ENCODE measurements at regions not wholly inside any gene's neighbourhood (a gene's known extent, or its start where the extent isn't known, plus 50 kb on each side); places are given as distances from the start of the nearest gene placed in this dataset.
"Not testable (repeated sequence)": the region's sequence is repeated elsewhere in the genome, so short reads cannot be mapped to it uniquely, and the experiment has no call there.

DNA sequence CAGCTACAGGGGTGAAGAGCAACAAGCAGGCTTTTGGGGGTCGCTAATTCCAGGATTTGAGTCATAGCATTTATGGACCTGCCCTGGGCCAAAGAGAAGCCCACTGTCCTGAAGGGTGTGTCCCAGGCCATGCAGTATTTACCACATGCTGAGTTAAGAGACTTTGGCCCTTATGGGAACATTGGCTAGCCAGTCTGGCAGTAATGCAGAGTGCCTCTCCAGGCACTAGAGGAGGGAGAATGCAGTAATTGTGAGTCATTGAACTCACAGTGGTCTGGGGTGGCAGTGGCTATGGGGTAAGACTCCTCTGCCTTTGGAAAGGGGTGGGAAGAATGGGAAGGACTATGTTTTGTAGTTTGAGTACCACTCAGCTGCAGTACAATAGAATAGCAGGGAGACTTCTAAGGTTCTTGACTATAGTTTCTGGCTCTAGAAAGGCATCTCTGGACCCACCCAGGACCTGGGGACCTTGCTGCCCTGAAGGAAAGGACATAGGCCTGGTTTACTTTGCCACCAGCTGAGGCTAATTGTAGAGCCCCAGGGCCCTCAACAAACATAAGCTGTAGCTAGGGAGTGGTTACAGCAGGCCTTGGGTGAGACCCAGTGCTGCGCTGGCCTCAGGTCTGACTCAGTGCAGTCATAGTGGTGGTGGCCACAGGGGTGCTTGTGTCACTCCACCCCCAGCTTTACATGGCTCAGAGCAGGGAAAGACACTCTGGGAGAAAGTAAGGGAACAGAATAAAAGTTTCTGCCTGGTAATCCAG is 520.9 kb downstream of the HTR1B start:
- Mint-ChIP-seq H3K9me3 (peaks cover 12% of the 10 kb centered on the region), H3K27ac (no peak overlapping the region), H3K36me3 (ENCODE audit: low read depth) (no peaks in the 10 kb centered on the region), H3K4me3 (no peak overlapping the region), H3K27me3 (no peaks in the 10 kb centered on the region), H3K4me1 (ENCODE audit: low read depth) (no peaks in the 10 kb centered on the region)
- ATAC-seq (ENCODE audit: poor library complexity) (no peak), DNase-seq (no peak)
- peaks cover 4 to 9% of the 10 kb centered on the region in 2 experiments for H3K9me3 ChIP-seq (ENCODE audit: control insufficient read depth in 1 of 2, insufficient read depth in 1 of 2, low read length in 2 of 2)
- ChIA-PET POLR2A (no interaction called here), CTCF (no interaction called here)
- H3K27me3 ChIP-seq (ENCODE audit: control insufficient read depth in 1 of 2, insufficient read depth in 2 of 2, low read length in 2 of 2) = no peaks in the 10 kb centered on the region
- no peaks in the 10 kb centered on the region for H3K4me1 ChIP-seq (ENCODE audit: insufficient read depth, low read length)
- intact Hi-C loops (cut with DNase I, micrococcal nuclease) = no loop called here
- H3K27ac ChIP-seq (ENCODE audit: low read depth in 1 of 2, low read length in 2 of 2) = no peak overlapping the region
- H3K4me3 ChIP-seq (ENCODE audit: low read length) = no peak overlapping the region
- TF ChIP-seq, protein P1, sequence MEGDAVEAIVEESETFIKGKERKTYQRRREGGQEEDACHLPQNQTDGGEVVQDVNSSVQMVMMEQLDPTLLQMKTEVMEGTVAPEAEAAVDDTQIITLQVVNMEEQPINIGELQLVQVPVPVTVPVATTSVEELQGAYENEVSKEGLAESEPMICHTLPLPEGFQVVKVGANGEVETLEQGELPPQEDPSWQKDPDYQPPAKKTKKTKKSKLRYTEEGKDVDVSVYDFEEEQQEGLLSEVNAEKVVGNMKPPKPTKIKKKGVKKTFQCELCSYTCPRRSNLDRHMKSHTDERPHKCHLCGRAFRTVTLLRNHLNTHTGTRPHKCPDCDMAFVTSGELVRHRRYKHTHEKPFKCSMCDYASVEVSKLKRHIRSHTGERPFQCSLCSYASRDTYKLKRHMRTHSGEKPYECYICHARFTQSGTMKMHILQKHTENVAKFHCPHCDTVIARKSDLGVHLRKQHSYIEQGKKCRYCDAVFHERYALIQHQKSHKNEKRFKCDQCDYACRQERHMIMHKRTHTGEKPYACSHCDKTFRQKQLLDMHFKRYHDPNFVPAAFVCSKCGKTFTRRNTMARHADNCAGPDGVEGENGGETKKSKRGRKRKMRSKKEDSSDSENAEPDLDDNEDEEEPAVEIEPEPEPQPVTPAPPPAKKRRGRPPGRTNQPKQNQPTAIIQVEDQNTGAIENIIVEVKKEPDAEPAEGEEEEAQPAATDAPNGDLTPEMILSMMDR (IDR thresholded peaks at IDR 0.05) = no peak
- H3K36me3 ChIP-seq (ENCODE audit: insufficient read depth, low read length) = no peaks in the 10 kb centered on the region

GRCh38 chr6:76940191-76940590 is 523.1 kb downstream of the HTR1B start:
- no peaks in the 10 kb centered on the region for H3K27me3 Mint-ChIP-seq
- POLR2A ChIA-PET = no interaction called here
- H3K4me3 ChIP-seq (ENCODE audit: low read length) = no peak overlapping the region
- H3K4me1 ChIP-seq (ENCODE audit: insufficient read depth, low read length) = no peaks in the 10 kb centered on the region
- H3K4me3 Mint-ChIP-seq = no peak overlapping the region
- H3K27me3 ChIP-seq (ENCODE audit: control insufficient read depth in 1 of 2, insufficient read depth in 2 of 2, low read length in 2 of 2) = no peaks in the 10 kb centered on the region
- TF ChIP-seq, protein P1 (IDR thresholded peaks at IDR 0.05) = no peak
- no peak overlapping the region for H3K27ac Mint-ChIP-seq
- no peaks in the 10 kb centered on the region for H3K36me3 Mint-ChIP-seq (ENCODE audit: low read depth)
- DNase-seq = no peak
- CTCF ChIA-PET = no interaction called here
- H3K9me3 ChIP-seq (ENCODE audit: control insufficient read depth in 1 of 2, insufficient read depth in 1 of 2, low read length in 2 of 2) = peaks cover 4 to 9% of the 10 kb centered on the region in 2 experiments
- no peaks in the 10 kb centered on the region for H3K4me1 Mint-ChIP-seq (ENCODE audit: low read depth)
- H3K9me3 Mint-ChIP-seq = peaks cover 6% of the 10 kb centered on the region
- H3K36me3 ChIP-seq (ENCODE audit: insufficient read depth, low read length) = no peaks in the 10 kb centered on the region
- intact Hi-C loops (cut with DNase I, micrococcal nuclease) = no loop called here
- no peak for ATAC-seq (ENCODE audit: poor library complexity)
- H3K27ac ChIP-seq (ENCODE audit: low read depth in 1 of 2, low read length in 2 of 2) = no peak overlapping the region

- H3K36me3 Mint-ChIP-seq (ENCODE audit: low read depth) = no peaks in the 10 kb centered on the region
- POLR2A ChIA-PET = no interaction called here
- no peak overlapping the region for H3K27ac ChIP-seq (ENCODE audit: low read depth in 1 of 2, low read length in 2 of 2)
- H3K4me3 ChIP-seq (ENCODE audit: low read length) = no peak overlapping the region
- H3K27me3 ChIP-seq (ENCODE audit: control insufficient read depth in 1 of 2, insufficient read depth in 2 of 2, low read length in 2 of 2) = no peaks in the 10 kb centered on the region
- peaks cover 5% of the 10 kb centered on the region for H3K9me3 Mint-ChIP-seq
- intact Hi-C loops (cut with DNase I, micrococcal nuclease) = no loop called here
- H3K4me1 Mint-ChIP-seq (ENCODE audit: low read depth) = no peaks in the 10 kb centered on the region
- no peak overlapping the region for H3K4me3 Mint-ChIP-seq
- H3K4me1 ChIP-seq (ENCODE audit: insufficient read depth, low read length) = no peaks in the 10 kb centered on the region
- no peak for ATAC-seq (ENCODE audit: poor library complexity)
- no peak overlapping the region for H3K27ac Mint-ChIP-seq
- DNase-seq = no peak
- TF ChIP-seq, protein P1 (IDR thresholded peaks at IDR 0.05) = no peak
- peaks cover 0 to 3% of the 10 kb centered on the region in 2 experiments for H3K9me3 ChIP-seq (ENCODE audit: control insufficient read depth in 1 of 2, insufficient read depth in 1 of 2, low read length in 2 of 2)
- H3K36me3 ChIP-seq (ENCODE audit: insufficient read depth, low read length) = no peaks in the 10 kb centered on the region
- CTCF ChIA-PET = no interaction called here
- no peaks in the 10 kb centered on the region for H3K27me3 Mint-ChIP-seq
Observed at GRCh38 chr6:76914737-76915136, 548.6 kb downstream of the HTR1B start.

DNA sequence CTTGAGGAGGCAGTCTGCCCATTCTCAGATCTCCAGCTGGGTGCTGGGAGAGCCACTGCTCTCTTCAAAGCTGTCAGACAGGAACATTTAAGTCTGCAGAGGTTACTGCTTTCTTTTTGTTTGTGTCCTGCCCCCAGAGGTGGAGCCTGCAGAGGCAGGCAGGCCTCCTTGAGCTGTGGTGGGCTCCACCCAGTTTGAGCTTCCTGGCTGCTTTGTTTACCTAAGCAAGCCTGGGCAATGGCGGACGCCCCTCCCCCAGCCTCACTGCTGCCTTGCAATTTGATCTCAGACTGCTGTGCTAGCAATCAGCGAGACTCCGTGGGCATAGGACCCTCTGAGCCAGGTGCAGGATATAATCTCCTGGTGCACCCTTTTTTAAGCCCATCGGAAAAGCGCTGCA is 557.8 kb downstream of the HTR1B start:
- H3K27ac ChIP-seq (ENCODE audit: low read depth in 1 of 2, low read length in 2 of 2); intact Hi-C loops (cut with DNase I, micrococcal nuclease); DNase-seq; H3K4me3 ChIP-seq (ENCODE audit: low read length); ATAC-seq (ENCODE audit: poor library complexity); H3K4me3 Mint-ChIP-seq; H3K27ac Mint-ChIP-seq; H3K4me1 Mint-ChIP-seq (ENCODE audit: low read depth); H3K4me1 ChIP-seq (ENCODE audit: insufficient read depth, low read length); H3K27me3 Mint-ChIP-seq; H3K36me3 ChIP-seq (ENCODE audit: insufficient read depth, low read length); H3K9me3 Mint-ChIP-seq; H3K36me3 Mint-ChIP-seq (ENCODE audit: low read depth); POLR2A ChIA-PET; H3K9me3 ChIP-seq (ENCODE audit: control insufficient read depth in 1 of 2, insufficient read depth in 1 of 2, low read length in 2 of 2); H3K27me3 ChIP-seq (ENCODE audit: control insufficient read depth in 1 of 2, insufficient read depth in 2 of 2, low read length in 2 of 2); CTCF ChIA-PET: not testable (repeated sequence)

All from CD4-positive, alpha-beta T cell (primary cell).